Stimulated activated naive CD8-positive, alpha-beta T cell treated with anti-CD3 and anti-CD28 coated beads, Interleukin-15, amount 100 ng/mL, for 72 hours (primary cell): ENCODE measurements at regions not wholly inside any gene's neighbourhood (a gene's known extent, or its start where the extent isn't known, plus 50 kb on each side); places are given as distances from the start of the nearest gene placed in this dataset.

Experiments used
- ATAC-seq: fragments of 150-1000 bp; cut with Tn5 transposase; 2 replicates; pipeline ENCODE4 v1.10.0; 2021; ENCODE audit warnings: mild to moderate bottlenecking, moderate library complexity
- DNase-seq, 2 donors: peaks; one replicate each; pipeline ENCODE4 v3.0.0; 2021 to 2022
- H3K27ac Mint-ChIP-seq, 2 donors: one replicate each; pipeline ENCODE4 v1.8.0; 2022; ENCODE audit warnings: mild to moderate bottlenecking in 2 of 2, mixed read lengths in 2 of 2, moderate library complexity in 2 of 2
- H3K27me3 Mint-ChIP-seq: one replicate; pipeline ENCODE4 v1.8.0; 2022; ENCODE audit warnings: mixed read lengths
- H3K4me1 Mint-ChIP-seq: one replicate; pipeline ENCODE4 v1.8.0; 2022; ENCODE audit warnings: mild to moderate bottlenecking, mixed read lengths
- H3K4me3 Mint-ChIP-seq, 2 donors: one replicate each; pipeline ENCODE4 v1.8.0; 2022; ENCODE audit warnings: mild to moderate bottlenecking in 2 of 2, mixed read lengths in 2 of 2, moderate library complexity in 1 of 2
- H3K9me3 Mint-ChIP-seq, 2 donors: one replicate each; pipeline ENCODE4 v1.8.0; 2022; ENCODE audit warnings: mixed read lengths in 2 of 2

- H3K27ac Mint-ChIP-seq = no peak overlapping the region
- peaks cover 0 to 9% of the 10 kb centered on the region in 2 donors for H3K9me3 Mint-ChIP-seq
- H3K4me1 Mint-ChIP-seq = no peaks in the 10 kb centered on the region
- DNase-seq = no peak
- H3K4me3 Mint-ChIP-seq = no peak overlapping the region
- H3K27me3 Mint-ChIP-seq = no peaks in the 10 kb centered on the region
- no peak for ATAC-seq
These were observed 1215.2 kb downstream of the SI start for GRCh38 chr3:163863146-163863545.

GRCh38 chr3:163852233-163852632 lies 1226.1 kb downstream of the SI start:
- H3K4me1 Mint-ChIP-seq = no peaks in the 10 kb centered on the region

DNA sequence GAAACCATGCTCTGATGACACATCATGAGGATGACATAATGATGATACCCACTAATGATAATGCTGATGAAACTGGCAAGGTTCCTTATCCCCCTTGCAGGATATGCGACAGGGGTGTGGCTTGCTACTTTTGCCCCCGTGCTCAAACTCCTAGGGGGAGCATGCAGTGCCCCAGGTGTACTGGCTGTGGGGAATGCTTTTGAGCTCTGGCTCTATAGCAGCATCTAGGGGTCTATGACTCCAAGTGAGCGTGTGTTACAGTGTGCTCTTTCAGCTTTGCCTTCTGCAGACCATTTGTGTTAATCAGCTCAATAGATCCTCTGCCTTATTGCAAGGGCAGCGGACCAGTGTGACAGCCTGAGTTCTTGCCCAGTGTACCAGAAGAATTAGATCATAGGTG lies 1239.5 kb downstream of the SI start:
- no peak for ATAC-seq

More at GRCh38 chr3:163852233-163852632, 1226.1 kb downstream of the SI start:
- Mint-ChIP-seq H3K27ac (no peak overlapping the region), H3K9me3 (peaks cover 2 to 3% of the 10 kb centered on the region in 2 donors), H3K27me3 (no peaks in the 10 kb centered on the region), H3K4me3 (no peak overlapping the region)
- DNase-seq (no peak), ATAC-seq (no peak)

DNA sequence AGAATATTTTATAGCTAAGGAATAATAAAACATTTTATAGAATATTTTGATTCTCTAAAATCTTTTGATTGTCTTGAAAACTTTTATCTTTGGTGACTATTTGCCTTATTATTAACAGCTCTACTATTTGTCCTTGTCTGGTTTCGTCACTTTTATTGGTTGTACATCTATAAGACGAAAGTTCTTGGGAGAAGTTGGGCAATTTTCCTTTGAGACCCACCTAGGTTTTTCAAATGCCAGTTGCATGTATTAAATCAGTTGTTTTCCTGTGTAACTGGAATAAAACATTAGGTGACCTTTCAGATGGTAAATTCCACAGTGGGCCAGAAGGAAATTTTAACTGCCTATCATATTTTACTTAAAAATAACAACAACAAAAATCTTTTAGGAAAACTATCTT lies 1245.7 kb downstream of the SI start:
- Mint-ChIP-seq H3K4me3 (no peak overlapping the region), H3K27ac (no peak overlapping the region), H3K4me1 (no peaks in the 10 kb centered on the region), H3K27me3 (no peaks in the 10 kb centered on the region), H3K9me3 (peaks cover 7 to 9% of the 10 kb centered on the region in 2 donors)
- no peak for DNase-seq
- ATAC-seq = no peak

More for the DNA sequence above, 1239.5 kb downstream of the SI start:
- Mint-ChIP-seq H3K4me3 (no peak overlapping the region), H3K27ac (no peak overlapping the region), H3K27me3 (no peaks in the 10 kb centered on the region), H3K9me3 (peaks cover 9 to 21% of the 10 kb centered on the region in 2 donors), H3K4me1 (no peaks in the 10 kb centered on the region)
- no peak for DNase-seq

DNA sequence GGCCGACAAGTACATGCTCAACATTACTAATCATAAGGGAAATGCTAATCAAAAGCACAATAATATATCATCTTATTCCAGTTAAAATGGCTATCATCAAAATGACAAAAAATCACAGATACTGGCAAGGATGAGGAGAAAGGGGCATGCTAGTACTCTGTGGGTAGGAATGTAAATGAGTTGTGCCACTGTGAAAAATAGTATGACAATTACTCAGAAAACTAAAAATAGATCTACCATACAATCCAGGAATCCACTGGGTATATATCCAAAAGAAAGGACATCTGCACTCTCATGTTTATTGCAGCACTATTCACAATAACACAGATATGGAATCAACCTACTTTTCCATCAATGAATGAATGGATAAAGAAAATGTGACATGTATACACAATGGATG lies 1256.5 kb downstream of the SI start:
- DNase-seq (no peak), ATAC-seq (no peak)
- Mint-ChIP-seq H3K27ac (no peak overlapping the region), H3K9me3 (peaks cover 0 to 6% of the 10 kb centered on the region in 2 donors), H3K4me3 (no peak overlapping the region), H3K27me3 (no peaks in the 10 kb centered on the region), H3K4me1 (no peaks in the 10 kb centered on the region)

- Mint-ChIP-seq H3K4me1 (no peaks in the 10 kb centered on the region), H3K27me3 (no peaks in the 10 kb centered on the region), H3K4me3 (no peak overlapping the region), H3K27ac (no peak overlapping the region), H3K9me3 (peaks cover 0 to 6% of the 10 kb centered on the region in 2 donors)
- DNase-seq (no peak), ATAC-seq (no peak)
These were observed 1261.3 kb downstream of the SI start for GRCh38 chr3:163817015-163817414.

- Mint-ChIP-seq H3K9me3 (peaks cover 5 to 6% of the 10 kb centered on the region in 2 donors), H3K27me3 (no peaks in the 10 kb centered on the region), H3K4me1 (no peaks in the 10 kb centered on the region), H3K4me3 (no peak overlapping the region), H3K27ac (no peak overlapping the region)
- ATAC-seq (no peak), DNase-seq (no peak)
These were observed 1264.4 kb downstream of the SI start for GRCh38 chr3:163813935-163814334.

GRCh38 chr3:163812006-163812405 lies 1266.3 kb downstream of the SI start:
- no peaks in the 10 kb centered on the region for H3K27me3 Mint-ChIP-seq
- H3K9me3 Mint-ChIP-seq = peaks cover 5 to 6% of the 10 kb centered on the region in 2 donors
- H3K27ac Mint-ChIP-seq = no peak overlapping the region
- no peak for DNase-seq
- H3K4me1 Mint-ChIP-seq = no peaks in the 10 kb centered on the region
- H3K4me3 Mint-ChIP-seq = no peak overlapping the region
- ATAC-seq = no peak

DNA sequence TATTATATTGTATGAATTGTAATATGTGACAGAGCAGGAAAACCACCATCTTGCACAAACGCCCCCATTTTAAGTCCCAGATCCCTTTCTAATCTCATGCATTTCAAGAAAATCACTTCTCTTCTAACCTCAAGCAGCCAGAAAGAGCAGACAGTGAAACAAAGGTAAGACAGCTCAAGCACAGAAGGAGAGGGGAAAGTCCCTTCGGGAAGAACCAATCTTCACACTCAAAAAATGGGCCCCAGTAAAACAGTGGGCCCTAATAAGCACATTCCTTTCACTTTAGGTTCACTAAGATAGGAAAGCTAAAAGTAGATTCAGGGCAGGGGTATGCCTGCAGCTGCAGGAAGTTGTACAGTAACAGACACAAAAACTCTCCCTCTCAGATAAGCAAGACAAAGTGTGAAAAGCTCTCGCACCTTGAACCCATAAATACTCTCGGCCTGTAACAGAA lies 1268.7 kb downstream of the SI start:
- ATAC-seq (no peak), DNase-seq (no peak)
- no peaks in the 10 kb centered on the region for H3K27me3 Mint-ChIP-seq
- no peak overlapping the region for H3K4me3 Mint-ChIP-seq
- no peaks in the 10 kb centered on the region for H3K4me1 Mint-ChIP-seq
- no peak overlapping the region for H3K27ac Mint-ChIP-seq
- H3K9me3 Mint-ChIP-seq = peaks cover 5 to 6% of the 10 kb centered on the region in 2 donors

DNA sequence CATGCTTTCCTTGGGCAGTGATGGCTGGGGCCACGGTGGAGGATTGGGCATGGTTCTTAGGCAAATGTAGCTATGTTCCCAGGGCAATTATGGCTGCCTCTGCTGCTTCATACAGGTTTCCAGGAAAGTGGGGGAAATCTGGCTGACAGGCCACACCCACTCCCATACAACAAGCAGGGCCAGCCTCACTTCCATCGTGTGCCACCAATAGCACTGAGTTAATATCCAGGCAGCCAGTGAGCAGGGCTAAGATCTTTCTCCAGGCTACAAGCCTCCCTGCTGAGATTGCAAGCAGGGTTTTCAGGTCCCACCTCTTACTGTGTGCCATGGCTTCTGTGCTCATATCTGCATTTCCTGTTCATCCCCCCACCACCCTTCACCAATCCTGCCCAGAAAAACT lies 1291.9 kb downstream of the SI start:
- no peaks in the 10 kb centered on the region for H3K4me1 Mint-ChIP-seq
- no peaks in the 10 kb centered on the region for H3K27me3 Mint-ChIP-seq
- H3K4me3 Mint-ChIP-seq = no peak overlapping the region
- ATAC-seq (no peak), DNase-seq (no peak)
- H3K27ac Mint-ChIP-seq = no peak overlapping the region
- H3K9me3 Mint-ChIP-seq = peaks cover 11 to 30% of the 10 kb centered on the region in 2 donors

DNA sequence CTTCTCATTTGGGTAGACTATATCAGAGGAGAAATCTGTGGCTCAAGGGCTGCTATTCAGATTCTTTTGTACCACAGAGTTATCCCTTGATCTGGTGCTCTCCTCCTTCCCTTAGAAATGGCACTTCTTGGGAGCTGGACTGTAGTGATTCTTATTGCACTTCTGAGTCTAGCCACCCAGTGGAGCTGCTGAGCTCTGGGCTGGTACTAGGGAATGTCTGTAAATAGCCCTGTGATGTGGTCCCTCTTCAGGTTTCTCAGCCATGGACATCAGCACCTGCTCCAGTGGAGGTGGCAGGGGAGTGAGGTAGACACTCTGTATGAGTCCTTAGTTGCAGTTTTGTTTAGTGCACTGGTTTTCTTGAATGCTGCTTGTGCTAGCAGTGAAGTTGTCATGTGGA lies 1292.6 kb downstream of the SI start:
- no peak overlapping the region for H3K27ac Mint-ChIP-seq
- peaks cover 11 to 30% of the 10 kb centered on the region in 2 donors for H3K9me3 Mint-ChIP-seq
- H3K4me3 Mint-ChIP-seq = no peak overlapping the region
- no peak for DNase-seq
- H3K27me3 Mint-ChIP-seq = no peaks in the 10 kb centered on the region
- no peaks in the 10 kb centered on the region for H3K4me1 Mint-ChIP-seq
- no peak for ATAC-seq

DNA sequence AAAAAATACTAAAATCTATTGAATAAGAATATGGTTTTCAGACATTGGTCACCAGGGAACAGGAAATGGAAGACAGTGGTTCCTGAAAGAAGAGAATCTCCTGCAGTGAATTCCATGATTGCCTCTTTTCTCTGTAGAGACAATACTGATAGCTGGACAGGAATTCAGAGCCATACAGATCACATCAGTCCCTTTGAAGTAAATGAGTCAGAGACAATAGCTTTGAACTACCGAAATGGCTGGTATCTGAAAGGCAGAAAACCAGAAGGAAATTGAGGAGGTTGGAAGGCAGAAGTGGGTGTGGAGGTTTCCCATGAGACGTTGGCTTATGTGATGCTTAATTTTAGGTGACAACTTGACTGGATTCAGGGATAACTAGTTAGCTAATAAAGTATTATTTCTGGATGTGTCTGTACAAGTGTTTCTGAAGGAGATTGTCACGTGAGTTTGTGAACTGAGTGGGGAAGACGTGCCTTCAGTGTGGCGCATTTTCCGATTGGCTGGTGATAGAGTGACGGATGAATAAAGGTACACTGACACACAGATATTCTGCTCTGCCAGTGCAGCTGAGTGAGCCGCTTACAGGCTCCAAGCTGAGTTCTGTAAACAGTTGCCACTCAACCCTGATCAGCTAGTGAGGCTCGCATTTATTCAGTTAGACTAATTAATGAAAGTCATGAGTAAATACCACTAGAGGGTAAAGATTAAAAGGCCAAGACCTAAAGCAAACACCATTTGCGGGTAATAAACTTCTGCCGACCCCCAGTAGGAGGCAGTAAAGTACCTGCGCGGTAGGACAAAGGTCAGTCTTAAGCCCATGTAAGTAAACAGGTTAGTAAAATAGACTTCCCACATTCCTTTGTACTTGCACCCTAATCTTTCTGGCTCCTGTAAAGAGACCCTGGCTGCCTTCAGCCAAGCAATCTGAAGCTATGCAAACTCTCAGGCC lies 1298.6 kb downstream of the SI start:
- Mint-ChIP-seq H3K9me3 (peaks cover 4 to 25% of the 10 kb centered on the region in 2 donors), H3K27me3 (no peaks in the 10 kb centered on the region), H3K4me3 (no peak overlapping the region), H3K4me1 (no peaks in the 10 kb centered on the region), H3K27ac (no peak overlapping the region)
- DNase-seq (no peak), ATAC-seq (no peak)

DNA sequence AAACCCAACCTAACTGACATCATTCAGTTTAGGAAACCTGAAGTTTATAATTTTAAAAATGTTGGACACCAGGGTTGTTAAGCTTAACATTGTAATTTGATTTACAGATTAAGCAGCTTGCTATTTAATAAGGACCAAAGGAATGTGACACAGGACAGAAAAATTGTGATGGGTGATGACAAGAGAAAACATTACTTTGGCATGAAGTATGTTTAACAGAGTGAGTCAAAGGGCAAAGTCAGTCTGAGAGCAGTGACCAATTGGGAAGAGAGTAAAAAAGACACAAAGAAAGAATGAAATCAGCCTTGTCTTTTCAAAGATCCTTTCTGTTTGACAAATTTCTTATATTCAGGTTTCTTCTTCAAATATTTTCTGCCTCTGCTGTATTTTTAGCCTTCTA lies 1301.6 kb downstream of the SI start:
- Mint-ChIP-seq H3K27me3 (no peaks in the 10 kb centered on the region), H3K4me3 (no peak overlapping the region), H3K27ac (no peak overlapping the region), H3K9me3 (peaks cover 9 to 35% of the 10 kb centered on the region in 2 donors), H3K4me1 (no peaks in the 10 kb centered on the region)
- DNase-seq (no peak), ATAC-seq (no peak)

DNA sequence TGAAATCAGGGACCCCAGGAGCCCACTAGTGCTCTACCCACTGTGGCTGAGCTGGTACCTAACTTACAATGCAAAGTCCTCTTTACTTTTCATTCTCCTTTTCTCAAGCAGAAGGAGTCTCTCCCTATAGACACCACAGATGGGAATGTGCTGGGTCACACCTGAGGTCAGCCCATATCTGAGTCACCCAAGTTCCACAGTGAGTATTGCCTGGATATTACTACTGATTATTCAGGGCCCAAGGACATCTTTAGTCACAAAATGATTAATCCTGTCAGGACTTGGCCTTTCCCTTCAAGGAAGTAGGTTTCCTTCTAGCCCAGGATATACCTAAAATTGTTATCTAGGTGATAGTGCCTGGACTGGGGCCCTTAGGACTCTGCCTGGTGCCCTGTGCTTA lies 1305.2 kb downstream of the SI start:
- H3K27me3 Mint-ChIP-seq = no peaks in the 10 kb centered on the region
- H3K27ac Mint-ChIP-seq = no peak overlapping the region
- no peak for DNase-seq
- peaks cover 14 to 28% of the 10 kb centered on the region in 2 donors for H3K9me3 Mint-ChIP-seq
- H3K4me1 Mint-ChIP-seq = no peaks in the 10 kb centered on the region
- no peak overlapping the region for H3K4me3 Mint-ChIP-seq
- ATAC-seq = no peak

DNA sequence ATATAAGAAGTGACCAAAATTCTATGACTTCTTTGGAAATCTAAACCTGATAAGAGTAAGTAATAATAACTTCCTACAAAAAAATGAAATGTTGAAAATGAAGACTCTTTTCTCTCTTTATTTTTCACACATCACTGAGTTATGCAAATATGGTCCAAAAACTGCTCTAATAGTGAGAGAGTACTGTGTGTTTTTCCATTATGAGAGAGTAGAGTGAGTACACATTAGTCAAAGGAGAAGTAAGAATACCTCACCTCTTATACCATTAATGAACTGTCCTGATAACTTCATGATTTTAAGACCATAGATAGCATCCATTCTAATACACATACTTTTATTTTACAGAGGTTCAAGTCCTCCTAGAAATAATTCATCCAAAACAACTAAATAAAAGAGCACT lies 1310.2 kb downstream of the SI start:
- Mint-ChIP-seq H3K27me3 (no peaks in the 10 kb centered on the region), H3K27ac (no peak overlapping the region), H3K4me1 (no peaks in the 10 kb centered on the region), H3K4me3 (no peak overlapping the region), H3K9me3 (peaks cover 9 to 17% of the 10 kb centered on the region in 2 donors)
- no peak for DNase-seq
- no peak for ATAC-seq

DNA sequence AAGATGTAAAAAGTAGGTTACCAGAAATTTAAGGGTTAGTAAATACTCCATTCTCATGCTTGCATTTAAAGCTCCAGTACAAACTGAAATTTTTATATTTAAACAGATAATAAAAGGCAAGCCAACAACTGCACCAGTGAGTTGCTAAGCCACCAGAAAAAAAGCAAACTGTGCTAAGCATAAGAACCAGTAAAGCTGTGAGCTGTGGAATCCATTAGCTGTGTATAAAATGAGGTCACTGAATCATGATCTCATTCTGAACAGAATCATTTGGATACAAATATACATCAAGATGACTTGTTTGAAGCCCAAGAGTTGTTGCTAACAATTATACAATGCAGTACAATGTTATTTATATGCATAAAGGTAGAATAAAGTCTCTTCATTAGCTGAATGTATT lies 1312.2 kb downstream of the SI start:
- Mint-ChIP-seq H3K4me3 (no peak overlapping the region), H3K4me1 (no peaks in the 10 kb centered on the region), H3K27me3 (no peaks in the 10 kb centered on the region), H3K9me3 (peaks cover 0 to 3% of the 10 kb centered on the region in 2 donors), H3K27ac (no peak overlapping the region)
- DNase-seq = no peak
- ATAC-seq = no peak
